ENCODE measurements at regions not wholly inside any gene's neighbourhood (a gene's known extent, or its start where the extent isn't known, plus 50 kb on each side); places are given as distances from the start of the nearest gene placed in this dataset.

DNA sequence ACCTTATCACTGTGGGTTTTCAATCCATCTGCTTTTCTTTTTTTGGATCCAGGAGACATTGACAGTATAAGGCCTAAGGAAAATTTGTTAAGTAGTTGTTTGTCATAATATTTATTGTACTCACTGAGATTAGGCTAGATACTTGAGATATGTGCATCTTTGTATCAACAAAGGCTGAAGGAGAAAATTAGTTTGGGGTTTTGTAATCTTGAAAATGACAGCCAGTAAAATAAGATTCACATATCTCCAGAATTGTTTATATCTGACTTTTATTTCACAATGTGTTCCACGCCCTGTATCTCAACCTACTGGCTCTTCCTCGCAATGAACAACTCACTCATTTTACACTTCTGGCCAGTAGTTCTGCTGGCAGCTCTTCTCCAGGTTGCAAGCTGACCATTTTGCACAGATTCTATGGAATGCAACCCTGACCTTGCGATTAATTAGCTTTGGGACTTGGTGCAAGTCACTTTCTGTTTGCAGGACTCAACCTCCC, 132.7 kb downstream of the GATA3 start:
- no peak for TF ChIP-seq CTCF (IDR thresholded peaks at IDR 0.05; ENCODE audit: poor library complexity, severe bottlenecking)
- DNase-seq (ENCODE audit: low spot score) (no peak), ATAC-seq (ENCODE audit: low read depth) (no peak)
- Histone ChIP-seq H3K27me3 (ENCODE audit: insufficient read depth, poor library complexity, severe bottlenecking) (no peaks in the 10 kb centered on the region), H3K36me3 (ENCODE audit: low read depth) (no peaks in the 10 kb centered on the region), H3K27ac (ENCODE audit: poor library complexity, severe bottlenecking) (no peak overlapping the region), H3K4me3 (ENCODE audit: severe bottlenecking) (no peak overlapping the region), H3K9me3 (ENCODE audit: severe bottlenecking) (no peaks in the 10 kb centered on the region), H3K4me1 (ENCODE audit: insufficient read depth, poor library complexity, severe bottlenecking) (peaks cover 8% of the 10 kb centered on the region)

- TF ChIP-seq CTCF (IDR thresholded peaks at IDR 0.05; ENCODE audit: poor library complexity, severe bottlenecking): no peak
- Histone ChIP-seq H3K36me3 (ENCODE audit: low read depth) (no peaks in the 10 kb centered on the region), H3K27ac (ENCODE audit: poor library complexity, severe bottlenecking) (no peak overlapping the region), H3K4me3 (ENCODE audit: severe bottlenecking) (no peak overlapping the region), H3K27me3 (ENCODE audit: insufficient read depth, poor library complexity, severe bottlenecking) (no peaks in the 10 kb centered on the region), H3K4me1 (ENCODE audit: insufficient read depth, poor library complexity, severe bottlenecking) (peaks cover 9% of the 10 kb centered on the region), H3K9me3 (ENCODE audit: severe bottlenecking) (no peaks in the 10 kb centered on the region)
- no peak for ATAC-seq (ENCODE audit: low read depth)
- no peak for DNase-seq (ENCODE audit: low spot score)
Measured at GRCh38 chr10:8189458-8189857, 135.0 kb downstream of the GATA3 start.

- Histone ChIP-seq H3K4me1 (ENCODE audit: insufficient read depth, poor library complexity, severe bottlenecking) (peaks cover 9% of the 10 kb centered on the region), H3K4me3 (ENCODE audit: severe bottlenecking) (no peak overlapping the region), H3K27ac (ENCODE audit: poor library complexity, severe bottlenecking) (no peak overlapping the region), H3K27me3 (ENCODE audit: insufficient read depth, poor library complexity, severe bottlenecking) (no peaks in the 10 kb centered on the region), H3K36me3 (ENCODE audit: low read depth) (no peaks in the 10 kb centered on the region), H3K9me3 (ENCODE audit: severe bottlenecking) (no peaks in the 10 kb centered on the region)
- no peak for DNase-seq (ENCODE audit: low spot score)
- no peak for ATAC-seq (ENCODE audit: low read depth)
- TF ChIP-seq CTCF (IDR thresholded peaks at IDR 0.05; ENCODE audit: poor library complexity, severe bottlenecking): no peak
Measured at GRCh38 chr10:8192301-8192700, 137.8 kb downstream of the GATA3 start.

DNA sequence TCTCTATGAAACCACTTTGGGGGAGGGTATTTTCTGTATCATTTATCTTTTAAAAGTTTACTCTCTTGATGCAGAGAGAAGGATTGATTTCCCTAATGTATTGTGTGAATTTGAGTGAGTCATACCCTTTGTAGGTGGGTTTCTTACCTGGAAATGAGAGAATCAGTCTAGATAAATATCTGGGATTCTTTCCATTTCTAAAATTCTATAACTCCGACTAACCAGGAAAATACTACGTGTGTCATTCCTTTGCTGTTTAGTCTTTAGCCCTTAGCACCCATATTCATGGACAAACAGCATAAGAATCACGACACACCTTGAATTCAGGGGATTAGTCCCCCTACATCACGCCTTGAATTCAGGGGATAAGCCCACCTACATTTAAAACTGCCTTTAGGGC, 139.1 kb downstream of the GATA3 start:
- H3K36me3 ChIP-seq (ENCODE audit: low read depth): no peaks in the 10 kb centered on the region
- H3K27me3 ChIP-seq (ENCODE audit: insufficient read depth, poor library complexity, severe bottlenecking): no peaks in the 10 kb centered on the region
- H3K4me1 ChIP-seq (ENCODE audit: insufficient read depth, poor library complexity, severe bottlenecking): peaks cover 9% of the 10 kb centered on the region
- peak overlapping the region; percentile 26 for H3K27ac ChIP-seq (ENCODE audit: poor library complexity, severe bottlenecking)
- TF ChIP-seq CTCF (IDR thresholded peaks at IDR 0.05; ENCODE audit: poor library complexity, severe bottlenecking): no peak
- H3K4me3 ChIP-seq (ENCODE audit: severe bottlenecking): no peak overlapping the region
- no peaks in the 10 kb centered on the region for H3K9me3 ChIP-seq (ENCODE audit: severe bottlenecking)
- DNase-seq (ENCODE audit: low spot score) (no peak), ATAC-seq (ENCODE audit: low read depth) (peak; percentile 45)

DNA sequence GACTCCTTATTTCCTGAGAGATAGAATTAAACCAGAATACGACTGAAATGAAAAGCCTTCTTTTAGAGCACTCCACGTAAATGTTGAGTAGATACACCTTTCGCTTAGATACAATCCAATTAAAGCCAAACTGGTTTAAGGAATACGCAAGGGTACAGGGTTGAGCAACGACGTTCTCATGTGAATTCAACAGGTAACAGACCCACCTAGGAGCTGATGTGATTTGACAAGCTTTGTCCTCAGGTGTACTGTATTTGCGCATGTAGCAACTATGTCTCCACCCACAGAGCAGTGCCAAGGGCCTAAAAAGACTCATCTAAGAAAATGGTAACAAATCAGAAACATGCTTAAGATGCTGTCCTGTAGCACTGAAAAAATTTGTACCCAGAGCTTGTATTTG, 139.6 kb downstream of the GATA3 start:
- Histone ChIP-seq H3K9me3 (ENCODE audit: severe bottlenecking) (no peaks in the 10 kb centered on the region), H3K27ac (ENCODE audit: poor library complexity, severe bottlenecking) (peak overlapping the region; percentile 26), H3K4me3 (ENCODE audit: severe bottlenecking) (no peak overlapping the region), H3K27me3 (ENCODE audit: insufficient read depth, poor library complexity, severe bottlenecking) (no peaks in the 10 kb centered on the region), H3K36me3 (ENCODE audit: low read depth) (no peaks in the 10 kb centered on the region), H3K4me1 (ENCODE audit: insufficient read depth, poor library complexity, severe bottlenecking) (peaks cover 9% of the 10 kb centered on the region)
- no peak for TF ChIP-seq CTCF (IDR thresholded peaks at IDR 0.05; ENCODE audit: poor library complexity, severe bottlenecking)
- DNase-seq (ENCODE audit: low spot score): no peak
- no peak for ATAC-seq (ENCODE audit: low read depth)

Measured in RWPE2 (cell line).